GM23248 (cell line): ENCODE measurements at regions not wholly inside any gene's neighbourhood (a gene's known extent, or its start where the extent isn't known, plus 50 kb on each side); places are given as distances from the start of the nearest gene placed in this dataset.

Experiments
- EZH2 ChIP-seq: fragments of 200-600 bp; sonication (generic); IDR thresholded peaks from 2 replicates; pipeline ENCODE4 v1.6.1; 2018; ENCODE audit warnings: antibody characterized with exemption, mild to moderate bottlenecking; ENCODE audit not compliant: insufficient read depth, poor library complexity, severe bottlenecking
- EZH2phosphoT487 ChIP-seq: fragments of 200-600 bp; sonication (generic); IDR thresholded peaks from 2 replicates; pipeline ENCODE4 v1.6.1; 2018; ENCODE audit warnings: antibody characterized with exemption, moderate library complexity, mild to moderate bottlenecking, low read depth; ENCODE audit not compliant: insufficient read depth

- TF ChIP-seq EZH2 (no peak), EZH2phosphoT487 (no peak)
Observed at GRCh38 chr2:217650716-217651360, 352.0 kb downstream of the TNS1 start.
